ENCODE measurements at regions not wholly inside any gene's neighbourhood (a gene's known extent, or its start where the extent isn't known, plus 50 kb on each side); places are given as distances from the start of the nearest gene placed in this dataset.
"Not testable (repeated sequence)": the region's sequence is repeated elsewhere in the genome, so short reads cannot be mapped to it uniquely, and the experiment has no call there.

DNA sequence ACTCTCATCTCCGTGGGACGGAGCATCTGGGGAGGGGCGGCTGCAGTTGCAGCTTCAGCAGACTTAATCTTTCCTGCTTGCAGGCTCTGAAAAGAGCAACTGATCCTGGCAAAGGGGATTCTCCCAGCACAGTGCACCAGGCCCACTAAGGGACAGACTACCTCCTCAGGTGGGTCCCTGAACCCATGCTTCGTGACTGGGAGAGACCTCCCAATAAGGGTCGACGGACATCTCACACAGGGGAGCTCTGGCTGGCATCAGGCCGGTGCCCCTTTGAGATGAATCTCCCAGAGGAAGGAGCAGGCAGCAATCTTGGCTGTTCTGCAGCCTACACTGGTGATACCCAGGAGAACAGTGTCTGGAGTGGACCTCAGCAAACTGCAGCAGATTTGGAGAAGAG, 303.3 kb upstream of the FGF16 start:
- no peak overlapping the region for H3K4me3 Mint-ChIP-seq
- no peak overlapping the region for H3K27ac Mint-ChIP-seq
- no peaks in the 10 kb centered on the region for H3K4me1 Mint-ChIP-seq (ENCODE audit: low read depth)

DNA sequence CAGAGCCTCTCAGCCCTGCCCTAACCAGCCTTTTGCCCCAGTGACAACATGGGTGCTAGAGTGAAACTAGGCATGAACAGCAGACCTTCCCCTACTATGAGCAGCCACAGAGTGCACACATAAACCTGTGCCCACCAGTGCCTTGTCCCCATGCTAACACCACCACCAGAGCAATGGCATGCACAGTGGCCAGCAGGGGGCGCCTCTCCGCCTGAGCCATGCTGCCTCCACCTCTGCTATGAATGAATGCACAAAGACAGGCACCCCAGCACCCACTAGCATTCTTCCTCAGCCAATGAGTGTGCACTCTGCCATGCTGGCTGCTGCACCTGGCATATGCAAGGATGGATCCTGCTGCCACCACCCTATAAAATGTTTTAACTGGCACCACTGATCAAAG, 286.9 kb upstream of the FGF16 start:
- Mint-ChIP-seq H3K27me3 (ENCODE audit: low read depth) (no peaks in the 10 kb centered on the region), H3K4me1 (ENCODE audit: low read depth) (no peaks in the 10 kb centered on the region), H3K27ac (no peak overlapping the region), H3K4me3 (no peak overlapping the region), H3K36me3 (ENCODE audit: low read depth) (no peaks in the 10 kb centered on the region), H3K9me3 (peaks cover 7% of the 10 kb centered on the region)

More for the DNA sequence above, 303.3 kb upstream of the FGF16 start:
- Mint-ChIP-seq H3K9me3 (peaks cover 6% of the 10 kb centered on the region), H3K27me3 (ENCODE audit: low read depth) (no peaks in the 10 kb centered on the region), H3K36me3 (ENCODE audit: low read depth) (no peaks in the 10 kb centered on the region)

DNA sequence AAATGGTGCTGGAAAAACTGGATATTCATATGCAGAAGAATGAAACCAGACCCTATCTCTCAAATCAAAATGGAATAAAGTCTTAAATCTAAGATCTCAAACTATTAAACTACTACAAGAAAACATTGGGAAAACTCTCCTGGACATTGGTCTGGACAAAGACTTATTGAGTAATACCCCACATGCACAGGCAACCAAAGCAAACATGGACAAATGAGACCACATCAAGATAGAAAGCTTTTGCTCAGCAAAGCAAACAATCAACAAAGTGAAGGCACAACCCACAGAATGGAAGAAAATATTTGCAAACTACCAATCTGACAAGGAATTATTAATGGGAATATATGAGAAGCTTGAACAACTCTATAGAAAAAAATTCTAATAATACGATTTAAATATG, 284.4 kb upstream of the FGF16 start:
- Mint-ChIP-seq H3K36me3 (ENCODE audit: low read depth) (no peaks in the 10 kb centered on the region), H3K4me3 (no peak overlapping the region), H3K4me1 (ENCODE audit: low read depth) (no peaks in the 10 kb centered on the region), H3K9me3 (peaks cover 7% of the 10 kb centered on the region), H3K27ac (no peak overlapping the region), H3K27me3 (ENCODE audit: low read depth) (no peaks in the 10 kb centered on the region)

DNA sequence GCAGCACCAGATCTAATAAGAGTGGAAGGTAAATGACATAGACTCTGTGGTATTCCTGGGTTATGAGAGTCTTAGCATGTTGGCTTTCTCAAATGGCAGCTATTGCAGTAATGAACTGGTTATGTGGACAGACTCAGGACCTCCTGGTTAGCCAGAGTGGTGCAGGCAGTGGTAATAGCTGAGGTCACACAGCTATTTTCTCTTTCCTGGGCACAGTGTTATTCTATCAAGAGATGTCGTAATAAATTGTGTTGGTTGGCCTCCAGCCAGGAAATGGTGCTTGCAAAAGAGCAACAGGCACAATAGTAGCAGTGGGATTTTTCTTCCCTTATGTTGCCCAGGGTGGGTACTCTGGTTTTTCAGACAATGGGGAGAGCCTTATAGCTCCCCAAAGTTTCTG, 279.2 kb upstream of the FGF16 start:
- H3K36me3 Mint-ChIP-seq (ENCODE audit: low read depth), result no peaks in the 10 kb centered on the region
- H3K27ac Mint-ChIP-seq, result no peak overlapping the region
- no peak overlapping the region for H3K4me3 Mint-ChIP-seq
- H3K9me3 Mint-ChIP-seq, result no peaks in the 10 kb centered on the region
- no peaks in the 10 kb centered on the region for H3K4me1 Mint-ChIP-seq (ENCODE audit: low read depth)
- H3K27me3 Mint-ChIP-seq (ENCODE audit: low read depth), result no peaks in the 10 kb centered on the region

DNA sequence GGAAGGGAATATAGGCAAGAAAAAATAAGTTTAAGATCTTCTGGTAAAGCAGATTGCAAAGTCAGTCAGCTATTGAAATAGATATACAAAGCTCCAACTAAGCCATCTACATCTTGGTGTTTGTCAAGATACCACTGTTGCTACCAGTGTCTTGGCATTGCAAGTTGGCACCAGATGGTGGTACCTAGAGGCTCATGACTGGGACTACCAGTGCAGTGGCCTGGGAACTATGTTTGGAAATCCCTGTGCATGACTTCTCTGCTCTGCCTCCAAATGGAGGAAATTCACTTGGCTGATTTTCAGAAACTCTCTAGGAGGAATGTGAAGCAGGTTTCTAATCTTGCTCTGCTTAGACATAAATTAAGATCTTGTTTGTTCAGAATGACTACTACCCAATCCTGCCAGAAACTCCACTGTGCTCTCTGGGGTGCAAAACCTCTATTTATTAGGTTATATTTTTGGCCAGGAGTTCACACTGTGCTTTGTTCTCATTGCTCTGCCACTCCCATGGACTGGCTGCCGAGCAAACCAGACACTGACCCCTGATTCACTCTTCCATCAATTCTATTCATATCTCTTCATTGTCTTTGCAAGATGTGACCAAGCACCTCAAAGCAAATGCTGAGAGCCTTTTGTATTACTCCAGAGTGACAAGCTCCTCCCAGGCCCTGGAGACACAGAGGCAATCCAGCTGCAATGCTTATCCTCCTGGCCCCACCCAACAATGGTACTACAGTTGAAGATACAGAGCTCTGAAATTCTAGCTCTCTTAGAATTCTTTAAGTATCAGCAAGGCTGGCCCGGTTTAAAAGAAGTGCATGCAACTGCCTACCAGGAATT, 272.3 kb upstream of the FGF16 start:
- Mint-ChIP-seq H3K4me1 (ENCODE audit: low read depth) (no peaks in the 10 kb centered on the region), H3K36me3 (ENCODE audit: low read depth) (no peaks in the 10 kb centered on the region), H3K9me3 (peaks cover 4% of the 10 kb centered on the region), H3K27ac (no peak overlapping the region), H3K4me3 (no peak overlapping the region), H3K27me3 (ENCODE audit: low read depth) (no peaks in the 10 kb centered on the region)

DNA sequence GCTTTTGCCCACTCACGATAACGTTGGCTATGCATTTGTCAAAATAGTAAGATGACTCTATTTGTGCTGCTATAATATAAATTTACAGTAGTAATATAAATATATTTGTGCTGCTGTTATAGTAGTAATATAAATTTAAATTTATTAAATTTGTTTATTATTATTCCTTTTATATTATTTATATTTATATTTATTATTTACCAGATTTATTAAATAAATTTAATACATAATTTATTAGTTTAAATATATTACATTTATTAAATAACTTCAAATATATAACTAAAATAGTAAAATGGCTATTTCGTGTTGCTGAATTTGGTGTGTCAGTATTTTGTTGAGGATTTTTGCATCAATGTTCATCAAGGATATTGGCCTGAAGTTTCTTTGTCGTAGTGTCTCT, 246.5 kb upstream of the FGF16 start:
- Mint-ChIP-seq H3K4me3 (no peak overlapping the region), H3K36me3 (ENCODE audit: low read depth) (no peaks in the 10 kb centered on the region)

GRCh38 chrX:77223046-77223445, 224.1 kb upstream of the FGF16 start:
- Mint-ChIP-seq H3K4me3 (no peak overlapping the region), H3K4me1 (ENCODE audit: low read depth) (no peaks in the 10 kb centered on the region), H3K9me3 (peaks cover 6% of the 10 kb centered on the region), H3K27ac (no peak overlapping the region), H3K27me3 (ENCODE audit: low read depth) (no peaks in the 10 kb centered on the region), H3K36me3 (ENCODE audit: low read depth) (no peaks in the 10 kb centered on the region)

More for the DNA sequence above, 246.5 kb upstream of the FGF16 start:
- Mint-ChIP-seq H3K4me1 (ENCODE audit: low read depth) (no peaks in the 10 kb centered on the region), H3K27ac (no peak overlapping the region), H3K9me3 (peaks cover 12% of the 10 kb centered on the region), H3K27me3 (ENCODE audit: low read depth) (no peaks in the 10 kb centered on the region)

DNA sequence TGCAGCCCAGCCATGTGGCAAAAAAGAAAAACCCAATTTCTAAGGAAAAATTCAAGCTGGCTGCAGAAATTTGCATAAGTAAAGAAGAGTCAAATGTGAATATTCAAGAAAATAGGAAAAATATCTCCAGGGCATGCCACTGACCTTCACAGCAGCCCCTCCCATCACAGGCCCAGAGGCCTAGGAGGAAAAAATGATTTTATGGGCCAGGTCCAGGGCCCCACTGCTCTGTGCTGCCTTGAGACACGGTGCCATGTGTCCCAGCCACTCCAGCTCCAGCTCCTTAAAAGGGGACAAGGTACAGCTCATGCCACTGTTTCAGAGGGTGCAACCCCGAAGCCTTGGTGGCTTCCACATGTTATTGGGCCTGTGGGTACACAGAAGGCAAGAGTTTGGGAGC, 182.7 kb upstream of the FGF16 start:
- Mint-ChIP-seq H3K27ac (no peak overlapping the region), H3K4me1 (ENCODE audit: low read depth) (no peaks in the 10 kb centered on the region), H3K4me3 (no peak overlapping the region), H3K36me3 (ENCODE audit: low read depth) (no peaks in the 10 kb centered on the region), H3K9me3 (peaks cover 42% of the 10 kb centered on the region), H3K27me3 (ENCODE audit: low read depth) (no peaks in the 10 kb centered on the region)

GRCh38 chrX:77275392-77275791, 171.8 kb upstream of the FGF16 start:
- H3K4me1 Mint-ChIP-seq (ENCODE audit: low read depth), result no peaks in the 10 kb centered on the region
- H3K9me3 Mint-ChIP-seq, result peaks cover 8% of the 10 kb centered on the region
- H3K27me3 Mint-ChIP-seq (ENCODE audit: low read depth), result no peaks in the 10 kb centered on the region
- H3K27ac Mint-ChIP-seq, result no peak overlapping the region
- H3K4me3 Mint-ChIP-seq, result no peak overlapping the region
- no peaks in the 10 kb centered on the region for H3K36me3 Mint-ChIP-seq (ENCODE audit: low read depth)

DNA sequence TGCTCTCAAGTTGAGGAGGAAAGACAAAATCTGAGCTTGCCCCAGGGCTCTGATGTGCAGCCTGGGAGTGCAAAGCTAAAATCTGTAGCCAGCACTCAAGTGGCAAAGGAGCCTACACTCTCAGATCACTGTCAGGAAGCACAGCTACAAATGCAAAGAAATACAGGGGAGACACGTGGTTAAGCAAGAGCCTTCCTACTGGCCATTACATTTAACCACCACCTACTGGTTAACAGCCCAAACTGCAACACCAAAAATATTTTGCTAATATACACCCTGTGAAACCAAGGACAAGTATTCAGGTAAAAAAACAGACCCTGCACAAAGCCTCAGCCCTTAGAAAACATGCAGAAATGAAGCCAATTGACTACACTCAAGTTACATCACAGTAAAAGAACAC, 170.4 kb upstream of the FGF16 start:
- no peaks in the 10 kb centered on the region for H3K27me3 Mint-ChIP-seq (ENCODE audit: low read depth)
- no peak overlapping the region for H3K27ac Mint-ChIP-seq
- no peaks in the 10 kb centered on the region for H3K4me1 Mint-ChIP-seq (ENCODE audit: low read depth)
- H3K36me3 Mint-ChIP-seq (ENCODE audit: low read depth), result no peaks in the 10 kb centered on the region
- H3K4me3 Mint-ChIP-seq, result no peak overlapping the region
- H3K9me3 Mint-ChIP-seq, result peaks cover 13% of the 10 kb centered on the region

DNA sequence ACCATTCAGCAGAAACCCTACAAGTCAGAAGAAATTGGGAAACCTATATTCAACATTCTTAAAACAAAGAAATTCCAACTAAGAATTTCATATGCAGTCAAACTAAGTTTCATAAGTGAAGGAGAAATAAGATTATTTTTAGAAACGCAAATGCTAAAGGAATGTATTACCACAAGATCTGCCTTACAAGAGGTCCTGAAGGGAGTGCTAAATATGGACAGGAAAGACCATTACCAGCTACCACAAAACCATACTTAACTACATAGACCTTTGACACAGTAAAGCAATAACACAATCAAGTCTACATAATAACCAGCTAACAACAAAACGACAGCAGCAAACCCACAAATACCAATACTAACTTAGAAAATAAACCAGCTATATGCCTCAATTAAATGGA, 169.3 kb upstream of the FGF16 start:
- no peaks in the 10 kb centered on the region for H3K27me3 Mint-ChIP-seq (ENCODE audit: low read depth)
- peaks cover 13% of the 10 kb centered on the region for H3K9me3 Mint-ChIP-seq
- no peak overlapping the region for H3K27ac Mint-ChIP-seq

GRCh38 chrX:77279373-77279772, 167.8 kb upstream of the FGF16 start:
- peaks cover 16% of the 10 kb centered on the region for H3K9me3 Mint-ChIP-seq
- H3K4me1 Mint-ChIP-seq (ENCODE audit: low read depth); H3K4me3 Mint-ChIP-seq: not testable (repeated sequence)

More for the DNA sequence above, 169.3 kb upstream of the FGF16 start:
- H3K36me3 Mint-ChIP-seq (ENCODE audit: low read depth), result no peaks in the 10 kb centered on the region
- H3K4me3 Mint-ChIP-seq, result no peak overlapping the region
- H3K4me1 Mint-ChIP-seq (ENCODE audit: low read depth), result no peaks in the 10 kb centered on the region

GRCh38 chrX:77293331-77293995, 153.7 kb upstream of the FGF16 start:
- Mint-ChIP-seq H3K9me3 (peaks cover 5% of the 10 kb centered on the region), H3K27me3 (ENCODE audit: low read depth) (no peaks in the 10 kb centered on the region), H3K27ac (no peak overlapping the region), H3K36me3 (ENCODE audit: low read depth) (no peaks in the 10 kb centered on the region), H3K4me1 (ENCODE audit: low read depth) (no peaks in the 10 kb centered on the region), H3K4me3 (no peak overlapping the region)

More at GRCh38 chrX:77279373-77279772, 167.8 kb upstream of the FGF16 start:
- not testable (repeated sequence) for H3K27ac Mint-ChIP-seq; H3K27me3 Mint-ChIP-seq (ENCODE audit: low read depth); H3K36me3 Mint-ChIP-seq (ENCODE audit: low read depth)

DNA sequence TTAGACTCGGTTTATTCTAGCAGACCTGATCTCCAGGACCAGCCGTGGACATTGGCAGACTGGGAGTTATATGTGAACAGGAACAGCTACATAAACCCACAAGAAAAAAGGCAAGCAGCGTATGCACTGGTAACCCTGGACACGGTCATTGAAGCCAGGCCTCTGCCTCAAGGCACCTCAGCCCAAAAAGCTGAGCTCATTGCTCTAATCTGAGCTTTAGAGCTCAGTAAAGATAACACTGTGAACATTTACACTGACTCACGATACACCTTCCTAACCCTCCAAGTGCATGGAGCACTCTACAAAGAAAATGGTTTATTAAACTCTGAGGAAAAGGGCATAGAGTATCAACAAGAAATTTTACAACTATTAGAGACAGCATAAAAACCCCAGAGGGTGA, 148.9 kb upstream of the FGF16 start:
- peaks cover 1% of the 10 kb centered on the region for H3K9me3 Mint-ChIP-seq
- no peaks in the 10 kb centered on the region for H3K27me3 Mint-ChIP-seq (ENCODE audit: low read depth)
- no peaks in the 10 kb centered on the region for H3K4me1 Mint-ChIP-seq (ENCODE audit: low read depth)
- H3K4me3 Mint-ChIP-seq, result no peak overlapping the region
- H3K36me3 Mint-ChIP-seq (ENCODE audit: low read depth), result no peaks in the 10 kb centered on the region
- no peak overlapping the region for H3K27ac Mint-ChIP-seq

GRCh38 chrX:77298790-77299189, 148.4 kb upstream of the FGF16 start:
- Mint-ChIP-seq H3K4me3 (no peak overlapping the region), H3K9me3 (no peaks in the 10 kb centered on the region), H3K4me1 (ENCODE audit: low read depth) (no peaks in the 10 kb centered on the region), H3K27ac (no peak overlapping the region), H3K27me3 (ENCODE audit: low read depth) (no peaks in the 10 kb centered on the region), H3K36me3 (ENCODE audit: low read depth) (no peaks in the 10 kb centered on the region)

All from T-helper 1 cell treated with Interleukin-12 subunit alpha and Interleukin-12 subunit beta and Interleukin-4 antibody, amounts not matched to agents 30 μg/mL and 1 μg/mL, for 36 hours (primary cell).